ENCODE measurements at regions not wholly inside any gene's neighbourhood (a gene's known extent, or its start where the extent isn't known, plus 50 kb on each side); places are given as distances from the start of the nearest gene placed in this dataset.
A peak's percentile ranks its signal among the peaks of the same experiment; 100 is the strongest.

DNA sequence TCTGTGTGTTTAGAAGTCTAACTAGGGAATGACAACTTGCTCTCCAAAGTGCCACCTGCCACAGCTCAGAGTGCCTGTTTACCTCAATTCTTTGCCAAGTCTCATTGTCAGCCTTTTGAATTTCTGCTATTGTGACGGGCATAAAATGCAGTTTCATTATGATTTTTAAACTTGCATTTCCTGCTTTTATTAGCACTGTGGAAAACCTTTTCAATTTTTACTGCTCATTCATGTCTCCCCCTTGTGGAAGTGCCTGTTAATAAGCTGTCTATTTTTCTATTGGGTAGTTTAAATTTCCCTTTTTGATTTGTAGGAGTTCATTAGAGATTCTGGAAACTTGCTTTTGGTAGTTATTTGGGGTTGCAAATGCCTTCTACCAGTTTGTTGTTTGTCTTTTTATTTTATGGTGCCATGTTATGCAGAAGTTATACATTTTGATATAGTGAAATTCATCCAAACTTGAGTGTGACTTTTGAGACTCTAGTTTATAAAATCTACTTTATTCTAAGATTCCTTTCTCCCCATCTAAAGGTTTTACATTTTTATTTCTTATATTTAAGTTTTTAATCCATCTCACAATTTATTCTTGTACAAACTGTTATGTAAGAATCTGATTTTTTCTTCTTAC, 53.9 kb upstream of the FRMD4B start:
- Histone ChIP-seq H3K27ac (ENCODE audit: low read length) (no peak overlapping the region), H3K4me2 (ENCODE audit: low read length) (no peak overlapping the region), H3K36me3 (ENCODE audit: insufficient read depth, low read length) (no peaks in the 10 kb centered on the region), H4K20me1 (ENCODE audit: insufficient read depth) (no peaks in the 10 kb centered on the region), H3F3A (ENCODE audit: insufficient read depth, low read length, poor library complexity, severe bottlenecking) (no peaks in the 10 kb centered on the region), H3K79me2 (replicated peaks; ENCODE audit: insufficient read depth, low read length) (no peaks in the 10 kb centered on the region), H2AFZ (ENCODE audit: low read depth, low read length) (no peak overlapping the region), H3K9me3 (ENCODE audit: low read length) (no peaks in the 10 kb centered on the region), H3K9ac (ENCODE audit: low read length) (no peak overlapping the region), H3K9me2 (ENCODE audit: insufficient read depth, low read length) (no peaks in the 10 kb centered on the region), H3K27me3 (ENCODE audit: insufficient read depth, low read depth, low read length) (no peaks in the 10 kb centered on the region), H3K4me3 (ENCODE audit: low read length) (no peak overlapping the region)
- TF ChIP-seq RAD21 (conservative IDR thresholded peaks at IDR 0.05) (peak; percentile 48), EP300 (conservative IDR thresholded peaks at IDR 0.05; ENCODE audit: poor library complexity, severe bottlenecking) (no peak), EZH2 (IDR thresholded peaks at IDR 0.05; ENCODE audit: borderline replicate concordance, insufficient read depth, low read length, poor library complexity, severe bottlenecking) (no peak), SMC3 (conservative IDR thresholded peaks at IDR 0.05; ENCODE audit: poor library complexity) (peak; percentile 55), TAF1 (IDR thresholded peaks at IDR 0.05; ENCODE audit: low read depth) (no peak), POLR2AphosphoS5 (IDR thresholded peaks at IDR 0.05) (no peak), MXI1 (conservative IDR thresholded peaks at IDR 0.05; ENCODE audit: poor library complexity, severe bottlenecking) (no peak)
- TF ChIP-seq, protein P1, sequence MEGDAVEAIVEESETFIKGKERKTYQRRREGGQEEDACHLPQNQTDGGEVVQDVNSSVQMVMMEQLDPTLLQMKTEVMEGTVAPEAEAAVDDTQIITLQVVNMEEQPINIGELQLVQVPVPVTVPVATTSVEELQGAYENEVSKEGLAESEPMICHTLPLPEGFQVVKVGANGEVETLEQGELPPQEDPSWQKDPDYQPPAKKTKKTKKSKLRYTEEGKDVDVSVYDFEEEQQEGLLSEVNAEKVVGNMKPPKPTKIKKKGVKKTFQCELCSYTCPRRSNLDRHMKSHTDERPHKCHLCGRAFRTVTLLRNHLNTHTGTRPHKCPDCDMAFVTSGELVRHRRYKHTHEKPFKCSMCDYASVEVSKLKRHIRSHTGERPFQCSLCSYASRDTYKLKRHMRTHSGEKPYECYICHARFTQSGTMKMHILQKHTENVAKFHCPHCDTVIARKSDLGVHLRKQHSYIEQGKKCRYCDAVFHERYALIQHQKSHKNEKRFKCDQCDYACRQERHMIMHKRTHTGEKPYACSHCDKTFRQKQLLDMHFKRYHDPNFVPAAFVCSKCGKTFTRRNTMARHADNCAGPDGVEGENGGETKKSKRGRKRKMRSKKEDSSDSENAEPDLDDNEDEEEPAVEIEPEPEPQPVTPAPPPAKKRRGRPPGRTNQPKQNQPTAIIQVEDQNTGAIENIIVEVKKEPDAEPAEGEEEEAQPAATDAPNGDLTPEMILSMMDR (IDR thresholded peaks at IDR 0.05; ENCODE audit: poor library complexity, severe bottlenecking) = peak; percentile 60
- TF ChIP-seq, protein P2, sequence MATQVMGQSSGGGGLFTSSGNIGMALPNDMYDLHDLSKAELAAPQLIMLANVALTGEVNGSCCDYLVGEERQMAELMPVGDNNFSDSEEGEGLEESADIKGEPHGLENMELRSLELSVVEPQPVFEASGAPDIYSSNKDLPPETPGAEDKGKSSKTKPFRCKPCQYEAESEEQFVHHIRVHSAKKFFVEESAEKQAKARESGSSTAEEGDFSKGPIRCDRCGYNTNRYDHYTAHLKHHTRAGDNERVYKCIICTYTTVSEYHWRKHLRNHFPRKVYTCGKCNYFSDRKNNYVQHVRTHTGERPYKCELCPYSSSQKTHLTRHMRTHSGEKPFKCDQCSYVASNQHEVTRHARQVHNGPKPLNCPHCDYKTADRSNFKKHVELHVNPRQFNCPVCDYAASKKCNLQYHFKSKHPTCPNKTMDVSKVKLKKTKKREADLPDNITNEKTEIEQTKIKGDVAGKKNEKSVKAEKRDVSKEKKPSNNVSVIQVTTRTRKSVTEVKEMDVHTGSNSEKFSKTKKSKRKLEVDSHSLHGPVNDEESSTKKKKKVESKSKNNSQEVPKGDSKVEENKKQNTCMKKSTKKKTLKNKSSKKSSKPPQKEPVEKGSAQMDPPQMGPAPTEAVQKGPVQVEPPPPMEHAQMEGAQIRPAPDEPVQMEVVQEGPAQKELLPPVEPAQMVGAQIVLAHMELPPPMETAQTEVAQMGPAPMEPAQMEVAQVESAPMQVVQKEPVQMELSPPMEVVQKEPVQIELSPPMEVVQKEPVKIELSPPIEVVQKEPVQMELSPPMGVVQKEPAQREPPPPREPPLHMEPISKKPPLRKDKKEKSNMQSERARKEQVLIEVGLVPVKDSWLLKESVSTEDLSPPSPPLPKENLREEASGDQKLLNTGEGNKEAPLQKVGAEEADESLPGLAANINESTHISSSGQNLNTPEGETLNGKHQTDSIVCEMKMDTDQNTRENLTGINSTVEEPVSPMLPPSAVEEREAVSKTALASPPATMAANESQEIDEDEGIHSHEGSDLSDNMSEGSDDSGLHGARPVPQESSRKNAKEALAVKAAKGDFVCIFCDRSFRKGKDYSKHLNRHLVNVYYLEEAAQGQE (IDR thresholded peaks at IDR 0.05; ENCODE audit: borderline replicate concordance) = no peak

GRCh38 chr3:69438476-69438875, 52.6 kb upstream of the FRMD4B start:
- H3K36me3 ChIP-seq (ENCODE audit: insufficient read depth, low read length) = no peaks in the 10 kb centered on the region
- no peak overlapping the region for H3K4me2 ChIP-seq (ENCODE audit: low read length)
- H3K79me2 ChIP-seq (replicated peaks; ENCODE audit: insufficient read depth, low read length) = no peaks in the 10 kb centered on the region
- H3K9me2 ChIP-seq (ENCODE audit: insufficient read depth, low read length) = no peaks in the 10 kb centered on the region
- no peak overlapping the region for H2AFZ ChIP-seq (ENCODE audit: low read depth, low read length)
- no peaks in the 10 kb centered on the region for H3K27me3 ChIP-seq (ENCODE audit: insufficient read depth, low read depth, low read length)
- no peaks in the 10 kb centered on the region for H3K9me3 ChIP-seq (ENCODE audit: low read length)
- H3K4me3 ChIP-seq (ENCODE audit: low read length) = no peak overlapping the region
- no peak overlapping the region for H3K27ac ChIP-seq (ENCODE audit: low read length)
- TF ChIP-seq RAD21 (conservative IDR thresholded peaks at IDR 0.05) (no peak), MXI1 (conservative IDR thresholded peaks at IDR 0.05; ENCODE audit: poor library complexity, severe bottlenecking) (no peak), POLR2AphosphoS5 (IDR thresholded peaks at IDR 0.05) (no peak), TAF1 (IDR thresholded peaks at IDR 0.05; ENCODE audit: low read depth) (no peak), SMC3 (conservative IDR thresholded peaks at IDR 0.05; ENCODE audit: poor library complexity) (no peak), EP300 (conservative IDR thresholded peaks at IDR 0.05; ENCODE audit: poor library complexity, severe bottlenecking) (no peak), EZH2 (IDR thresholded peaks at IDR 0.05; ENCODE audit: borderline replicate concordance, insufficient read depth, low read length, poor library complexity, severe bottlenecking) (no peak)
- TF ChIP-seq, protein P1 (IDR thresholded peaks at IDR 0.05; ENCODE audit: poor library complexity, severe bottlenecking) = no peak
- TF ChIP-seq, protein P2 (IDR thresholded peaks at IDR 0.05; ENCODE audit: borderline replicate concordance) = no peak
- H4K20me1 ChIP-seq (ENCODE audit: insufficient read depth) = no peaks in the 10 kb centered on the region
- no peaks in the 10 kb centered on the region for H3F3A ChIP-seq (ENCODE audit: insufficient read depth, low read length, poor library complexity, severe bottlenecking)
- no peak overlapping the region for H3K9ac ChIP-seq (ENCODE audit: low read length)

All from neural cell (in vitro differentiated cells).